NT2/D1 (cell line): ENCODE measurements at regions not wholly inside any gene's neighbourhood (a gene's known extent, or its start where the extent isn't known, plus 50 kb on each side); places are given as distances from the start of the nearest gene placed in this dataset.

Source experiments
- SUZ12 ChIP-seq: IDR thresholded peaks from 2 replicates; pipeline ENCODE4 v1.6.1; 2011; ENCODE audit not compliant: insufficient read length, insufficient read depth; ENCODE audit errors: extremely low read depth
- YY1 ChIP-seq: IDR thresholded peaks from 2 replicates; pipeline ENCODE4 v1.6.1; 2011; ENCODE audit not compliant: insufficient read length, insufficient read depth

- TF ChIP-seq YY1 = no peak
- TF ChIP-seq SUZ12 = no peak
Observed at GRCh38 chr5:159644053-159644452, 272.2 kb upstream of the ADRA1B start.
